ENCODE measurements at regions not wholly inside any gene's neighbourhood (a gene's known extent, or its start where the extent isn't known, plus 50 kb on each side); places are given as distances from the start of the nearest gene placed in this dataset.

DNA sequence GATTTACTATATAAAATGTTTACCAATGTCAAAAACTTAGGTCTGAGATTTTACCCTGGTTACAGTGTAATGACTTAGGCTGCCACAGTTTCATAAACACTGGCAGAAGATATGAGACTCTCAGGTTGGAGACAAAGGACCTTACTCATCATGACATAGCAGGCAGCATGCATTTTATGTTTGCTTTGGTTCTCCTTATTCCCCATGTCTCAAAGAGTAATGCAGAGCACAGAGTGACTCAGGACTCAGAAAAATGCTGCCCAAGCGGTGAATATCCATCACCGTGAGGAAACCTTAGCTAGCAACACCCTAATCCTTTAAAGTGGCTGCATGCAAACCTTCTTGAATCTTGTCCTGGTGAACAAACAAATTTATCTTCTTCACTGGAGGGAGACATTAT, 112.1 kb upstream of the EYS start:
- DNase-seq (ENCODE audit: low spot score), result no peak

DNA sequence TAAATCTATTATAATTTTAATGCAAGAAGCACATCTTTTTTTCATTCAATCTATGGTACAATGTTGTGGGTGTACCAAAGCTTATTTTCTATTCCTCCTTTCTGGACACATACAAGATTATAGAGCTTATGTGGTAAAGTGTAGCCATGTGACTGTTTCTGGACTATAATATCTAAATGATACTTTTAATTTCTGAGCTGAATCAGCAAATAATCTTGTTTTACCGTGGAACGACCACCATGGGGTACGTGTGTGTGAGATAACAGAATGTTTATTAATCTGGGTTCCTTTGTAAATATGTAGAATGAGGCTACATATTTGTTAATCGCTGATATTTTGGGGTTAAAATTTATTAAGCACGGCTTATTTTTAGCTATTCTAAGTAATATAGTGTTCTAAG, 111.5 kb upstream of the EYS start:
- no peak for DNase-seq (ENCODE audit: low spot score)

DNA sequence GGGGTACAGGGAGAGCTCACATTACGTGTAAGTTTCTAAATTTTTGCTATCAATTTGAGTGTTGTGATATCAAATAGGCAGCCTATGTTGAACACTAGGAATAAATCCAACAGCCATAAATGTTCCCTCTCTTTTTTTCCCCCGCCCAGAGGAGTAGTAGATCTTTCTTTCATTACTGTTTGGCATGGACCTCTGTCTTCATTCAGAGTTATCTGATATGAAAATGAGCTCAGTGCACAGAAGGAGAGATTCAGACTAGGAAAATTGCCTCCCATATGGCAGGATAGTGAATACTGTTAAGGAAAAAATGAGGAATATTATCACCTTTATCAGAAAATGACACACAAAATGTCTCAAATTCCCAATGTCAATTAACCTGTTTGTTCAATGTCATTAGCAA, 110.0 kb upstream of the EYS start:
- no peak for DNase-seq (ENCODE audit: low spot score)

DNA sequence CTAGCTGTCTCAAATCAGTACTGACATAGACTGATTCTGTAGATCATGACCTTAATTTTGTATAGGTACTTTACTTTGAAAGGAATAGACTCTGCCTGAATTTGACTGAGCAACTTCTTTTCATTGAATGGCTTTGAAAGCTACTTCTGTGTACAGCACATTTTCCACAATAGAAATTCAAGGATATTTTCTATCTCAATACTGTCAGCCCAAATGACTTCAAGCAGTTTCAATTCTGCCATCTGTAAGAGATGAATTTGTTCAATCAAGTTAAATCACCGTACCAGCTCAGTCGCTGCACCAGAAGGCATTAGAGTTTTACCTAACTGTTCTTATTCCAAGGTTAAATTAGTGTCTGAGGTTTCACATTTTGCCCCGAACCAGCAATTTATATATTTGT, 107.0 kb upstream of the EYS start:
- DNase-seq (ENCODE audit: low spot score), result no peak

DNA sequence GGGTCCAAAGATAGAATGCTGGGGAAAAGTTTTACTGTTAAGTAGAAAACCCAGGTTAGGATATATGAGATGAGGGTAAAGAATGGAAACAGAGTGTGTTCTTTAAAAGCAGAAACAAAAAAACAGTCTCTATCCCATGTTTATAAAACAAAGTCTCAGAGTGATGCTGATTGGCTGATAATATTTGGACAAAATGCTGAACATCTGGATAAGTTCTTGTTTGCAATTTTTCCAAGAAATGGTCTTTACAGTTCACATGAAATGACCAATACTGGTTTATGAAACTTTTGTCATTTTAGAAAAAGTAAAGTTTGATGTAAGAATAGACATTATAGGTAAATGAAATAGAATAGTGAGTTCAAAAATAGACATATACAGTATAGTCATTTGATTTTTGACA, 96.2 kb upstream of the EYS start:
- no peak for DNase-seq (ENCODE audit: low spot score)

DNA sequence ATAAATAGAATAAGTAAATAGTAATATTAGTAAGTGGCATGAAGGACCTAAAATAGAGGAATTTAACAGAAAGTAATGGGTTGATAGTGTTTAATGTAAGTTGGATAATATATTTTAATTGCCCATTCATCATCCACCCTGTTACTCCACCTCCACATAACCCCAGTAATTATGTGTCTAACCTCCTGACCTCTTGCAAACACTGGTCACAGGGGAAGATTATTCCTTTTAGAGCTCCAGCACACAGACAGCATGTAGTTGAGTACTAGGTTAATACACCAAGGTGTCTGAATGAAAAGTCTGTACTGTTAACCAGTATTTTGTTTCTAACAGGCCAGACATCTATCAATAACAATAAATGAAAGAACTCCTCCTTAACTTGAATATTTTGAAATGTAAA, 92.4 kb upstream of the EYS start:
- no peak for DNase-seq (ENCODE audit: low spot score)

DNA sequence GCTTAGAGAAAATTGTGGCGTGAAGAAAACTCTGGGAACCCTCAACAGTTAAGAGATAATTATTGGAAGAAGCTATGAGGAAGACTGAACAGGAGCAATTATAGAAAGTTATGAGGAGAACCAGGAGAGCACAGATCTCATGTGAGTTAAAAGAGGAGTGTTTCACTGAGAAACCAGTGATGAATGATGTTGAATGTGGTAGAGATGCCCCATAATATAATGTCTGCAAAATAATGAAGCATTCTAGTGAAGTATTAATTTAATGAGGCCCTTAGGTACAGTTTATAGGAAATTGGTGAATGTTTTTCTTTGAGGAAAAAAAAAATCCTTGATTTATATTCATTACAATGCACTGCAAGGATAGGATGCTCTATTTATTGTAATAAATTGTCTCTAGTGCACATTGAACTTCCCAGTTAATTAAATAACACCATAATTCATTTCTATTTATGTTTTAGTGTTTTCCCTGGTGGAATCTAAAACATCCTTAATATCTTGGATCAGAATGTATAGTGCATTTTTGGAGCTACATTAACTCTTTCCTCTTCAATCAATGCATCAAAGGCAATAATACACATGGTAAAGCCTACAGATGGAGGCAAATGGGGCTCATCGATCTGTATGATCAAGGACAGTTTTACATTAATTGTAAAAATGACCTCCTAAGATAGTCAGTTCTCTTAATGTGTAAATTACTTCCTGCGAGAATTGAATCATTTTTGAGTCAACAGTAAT, 91.4 kb upstream of the EYS start:
- DNase-seq (ENCODE audit: low spot score), result no peak

DNA sequence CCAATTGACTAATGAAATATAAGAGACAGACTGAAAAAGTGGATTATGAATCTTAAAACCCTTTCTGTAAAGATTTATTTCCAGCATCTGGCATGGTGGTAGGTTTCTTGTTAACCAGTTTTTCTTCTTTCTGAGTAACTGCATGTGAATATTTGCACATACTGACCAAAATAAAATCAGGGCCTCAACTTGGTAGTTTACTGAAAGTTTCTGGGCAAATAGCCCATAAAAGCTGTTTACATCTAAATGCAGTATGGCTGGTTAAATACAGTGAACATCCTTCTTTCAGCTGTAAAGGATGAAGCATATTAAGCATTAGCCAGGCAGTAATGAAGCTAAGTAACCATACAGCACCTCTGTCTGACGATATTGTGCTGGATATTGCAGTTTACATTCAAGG, 83.6 kb upstream of the EYS start:
- no peak for DNase-seq (ENCODE audit: low spot score)

DNA sequence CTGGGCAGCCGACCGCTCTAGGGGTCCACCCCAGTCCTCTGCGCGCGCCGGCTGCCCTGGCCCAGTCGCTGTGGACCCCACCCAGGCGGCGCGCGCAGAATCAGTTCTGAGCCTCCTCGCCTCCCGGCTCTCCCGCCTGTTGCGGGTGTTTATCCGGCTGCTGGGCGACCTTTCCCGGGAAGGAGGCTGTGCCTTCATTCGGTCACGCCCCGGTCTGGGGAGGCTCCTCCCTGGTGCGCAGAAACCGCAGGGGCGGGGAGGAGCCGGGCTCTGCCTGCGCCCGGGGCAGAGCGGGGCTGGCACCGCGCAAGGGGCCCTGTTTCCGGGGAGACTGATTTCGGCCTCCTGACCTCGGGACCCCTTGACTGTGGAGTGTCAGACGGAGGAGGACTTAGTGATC, 80.8 kb upstream of the EYS start:
- DNase-seq (ENCODE audit: low spot score), result no peak

DNA sequence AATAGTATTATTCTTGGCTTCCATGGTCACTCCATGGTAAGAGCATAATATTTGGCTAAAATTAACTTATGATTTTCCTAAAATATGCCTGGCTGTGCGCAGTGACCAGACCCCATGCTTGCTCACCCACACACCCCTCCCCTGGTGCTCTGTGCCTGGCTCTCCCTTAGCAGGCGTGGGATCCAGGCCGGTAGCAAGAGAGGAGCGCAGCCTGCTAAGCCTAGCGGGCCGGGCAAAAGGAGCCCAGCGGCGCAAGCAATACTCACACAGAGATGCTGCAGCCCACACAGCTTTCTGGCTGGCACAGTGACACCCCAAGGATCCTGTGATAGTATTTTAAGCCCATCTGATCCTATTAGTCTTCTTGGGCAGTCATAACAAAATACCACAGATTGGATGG, 79.8 kb upstream of the EYS start:
- DNase-seq (ENCODE audit: low spot score), result no peak

DNA sequence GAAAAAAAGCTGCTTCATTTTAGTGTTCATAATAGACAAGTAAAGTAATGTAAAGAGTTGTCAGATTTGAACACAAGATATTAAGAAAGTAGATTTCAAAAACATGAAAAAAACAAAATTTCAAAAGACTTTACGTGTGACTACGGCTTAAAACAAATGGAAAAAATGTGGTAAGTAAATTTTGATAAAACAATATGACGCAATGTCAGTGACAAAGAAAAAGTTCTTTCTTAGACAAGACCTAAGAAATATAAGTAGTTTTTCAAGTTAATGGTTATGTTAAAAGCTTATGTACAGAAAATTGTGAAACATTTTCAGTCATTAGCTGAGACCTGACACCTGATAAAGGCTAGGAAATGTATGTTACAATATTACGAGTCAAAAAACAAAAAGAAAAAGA, 73.7 kb upstream of the EYS start:
- DNase-seq (ENCODE audit: low spot score), result no peak

DNA sequence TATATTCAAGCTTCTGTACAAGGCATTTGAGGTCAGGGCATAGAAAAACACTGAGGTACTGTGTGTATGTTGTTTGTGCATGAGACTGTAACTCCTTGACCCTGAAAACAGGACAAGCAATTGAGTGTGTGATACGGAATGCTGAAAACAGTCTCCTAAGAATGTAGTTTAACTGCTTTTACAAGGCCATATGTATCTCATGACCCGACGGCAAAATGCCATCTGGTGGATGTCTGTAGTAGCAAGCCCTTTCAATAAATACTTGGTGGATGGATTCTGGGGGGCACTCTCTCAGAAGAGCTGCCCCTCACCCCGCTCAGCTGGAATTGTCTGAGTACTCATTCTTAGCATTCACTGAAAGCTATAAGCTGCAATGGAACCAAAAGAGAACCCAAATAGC, 69.3 kb upstream of the EYS start:
- no peak for DNase-seq (ENCODE audit: low spot score)

DNA sequence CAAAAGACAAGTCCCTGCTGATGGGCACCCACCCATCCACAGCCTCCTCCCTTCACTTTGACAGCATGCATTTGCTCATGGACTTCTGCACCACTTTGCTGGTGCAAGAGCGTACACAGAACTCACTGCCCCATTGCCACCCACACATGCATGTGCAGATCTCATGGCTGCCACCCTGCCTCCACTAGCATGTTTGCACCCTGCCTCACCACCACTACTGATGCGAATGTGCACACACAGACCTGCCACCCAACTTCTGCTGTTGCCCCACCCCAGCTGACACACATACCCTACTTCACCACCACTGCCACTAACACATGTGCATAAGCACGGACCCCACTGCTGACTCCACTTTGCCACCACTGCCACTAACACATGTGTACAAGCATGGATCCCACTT, 64.9 kb upstream of the EYS start:
- no peak for DNase-seq (ENCODE audit: low spot score)

DNA sequence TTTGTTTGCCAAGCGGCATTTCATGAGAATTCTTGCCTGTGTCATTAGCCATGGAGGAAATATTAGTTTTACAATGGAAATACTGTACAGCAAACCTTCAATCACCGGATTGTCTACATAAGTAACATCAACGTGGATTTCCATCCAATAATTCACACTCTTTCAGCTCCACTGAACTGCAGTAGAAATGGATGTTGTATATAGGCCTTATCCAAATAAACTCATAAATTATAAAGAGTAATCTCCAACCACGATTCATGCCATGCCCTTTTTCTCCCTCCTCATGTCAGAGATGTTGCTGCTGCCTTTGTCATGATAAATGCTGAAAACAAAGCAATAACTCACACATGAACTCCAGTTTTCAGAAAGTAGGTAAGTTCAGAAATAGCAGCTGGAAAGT, 54.9 kb upstream of the EYS start:
- DNase-seq (ENCODE audit: low spot score), result no peak

DNA sequence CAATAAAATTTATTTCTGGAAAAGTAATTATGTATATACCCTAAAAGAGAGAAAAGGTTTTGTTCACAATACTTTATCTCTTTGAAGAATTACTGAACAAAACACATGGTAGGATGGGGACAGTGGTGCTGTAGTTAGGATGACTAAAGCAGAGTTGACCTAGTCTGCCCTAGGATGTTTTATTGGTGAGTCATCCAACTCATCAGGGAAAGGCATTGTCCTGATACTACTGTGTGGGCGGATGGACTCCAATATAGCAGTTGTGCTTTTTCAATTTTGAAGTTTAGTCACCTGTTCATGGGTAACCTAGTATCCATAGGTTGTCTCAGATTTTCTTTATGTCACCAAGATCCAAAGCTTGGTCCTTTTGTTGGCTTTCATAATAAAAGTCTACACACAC, 53.3 kb upstream of the EYS start:
- DNase-seq (ENCODE audit: low spot score), result no peak
